ENCODE measurements at regions not wholly inside any gene's neighbourhood (a gene's known extent, or its start where the extent isn't known, plus 50 kb on each side); places are given as distances from the start of the nearest gene placed in this dataset.
"Not testable (repeated sequence)": the region's sequence is repeated elsewhere in the genome, so short reads cannot be mapped to it uniquely, and the experiment has no call there.

GRCh38 chr2:216756435-216756834, 61.1 kb upstream of the IGFBP5 start:
- TF ChIP-seq, protein P1, sequence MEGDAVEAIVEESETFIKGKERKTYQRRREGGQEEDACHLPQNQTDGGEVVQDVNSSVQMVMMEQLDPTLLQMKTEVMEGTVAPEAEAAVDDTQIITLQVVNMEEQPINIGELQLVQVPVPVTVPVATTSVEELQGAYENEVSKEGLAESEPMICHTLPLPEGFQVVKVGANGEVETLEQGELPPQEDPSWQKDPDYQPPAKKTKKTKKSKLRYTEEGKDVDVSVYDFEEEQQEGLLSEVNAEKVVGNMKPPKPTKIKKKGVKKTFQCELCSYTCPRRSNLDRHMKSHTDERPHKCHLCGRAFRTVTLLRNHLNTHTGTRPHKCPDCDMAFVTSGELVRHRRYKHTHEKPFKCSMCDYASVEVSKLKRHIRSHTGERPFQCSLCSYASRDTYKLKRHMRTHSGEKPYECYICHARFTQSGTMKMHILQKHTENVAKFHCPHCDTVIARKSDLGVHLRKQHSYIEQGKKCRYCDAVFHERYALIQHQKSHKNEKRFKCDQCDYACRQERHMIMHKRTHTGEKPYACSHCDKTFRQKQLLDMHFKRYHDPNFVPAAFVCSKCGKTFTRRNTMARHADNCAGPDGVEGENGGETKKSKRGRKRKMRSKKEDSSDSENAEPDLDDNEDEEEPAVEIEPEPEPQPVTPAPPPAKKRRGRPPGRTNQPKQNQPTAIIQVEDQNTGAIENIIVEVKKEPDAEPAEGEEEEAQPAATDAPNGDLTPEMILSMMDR (IDR thresholded peaks at IDR 0.05; ENCODE audit: extremely low read depth, missing control alignments): no peak
- DNase-seq (ENCODE audit: low spot score): no peak

DNA sequence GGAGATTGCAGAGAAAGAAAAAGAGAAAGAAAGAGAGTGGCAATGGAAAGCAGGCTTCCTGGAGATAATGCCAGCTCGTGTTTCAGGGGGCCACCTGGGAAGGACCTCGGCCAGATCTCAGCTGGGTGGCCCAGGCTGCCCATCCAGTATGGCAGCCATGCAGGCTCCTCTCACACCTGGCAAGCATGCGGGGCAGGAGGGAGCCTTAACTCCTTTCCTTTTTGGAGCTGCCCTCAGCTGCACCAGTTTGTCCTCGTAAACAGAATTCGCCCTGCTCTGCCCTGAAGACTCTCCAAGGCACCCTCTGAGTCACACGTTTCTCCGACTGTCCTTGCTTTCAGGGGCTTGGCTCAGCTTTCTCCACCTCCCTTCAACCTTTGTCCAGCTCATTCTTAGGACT, 59.5 kb upstream of the IGFBP5 start:
- TF ChIP-seq, protein P1 (IDR thresholded peaks at IDR 0.05; ENCODE audit: extremely low read depth, missing control alignments): no peak
- DNase-seq (ENCODE audit: low spot score): no peak

DNA sequence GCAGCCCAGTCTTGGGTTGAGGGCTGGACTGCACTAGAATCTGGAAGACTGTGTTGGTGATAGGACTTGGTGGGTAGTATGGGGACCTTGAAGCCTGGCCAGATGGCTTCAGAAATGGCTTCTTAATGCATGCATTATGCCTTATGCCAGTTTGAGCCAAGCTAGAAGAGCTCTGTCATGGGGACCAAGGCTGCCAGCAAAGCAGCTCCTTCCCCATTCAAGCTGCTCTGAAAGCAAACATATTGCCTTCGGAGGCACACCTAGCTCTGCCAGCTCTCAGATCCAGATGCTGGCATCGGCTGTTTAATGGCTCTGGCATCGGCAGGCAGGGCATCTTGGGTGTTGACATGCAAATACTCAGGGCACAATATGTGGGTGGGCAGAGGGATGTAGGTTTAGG, 59.0 kb upstream of the IGFBP5 start:
- TF ChIP-seq, protein P1 (IDR thresholded peaks at IDR 0.05; ENCODE audit: extremely low read depth, missing control alignments): no peak
- no peak for DNase-seq (ENCODE audit: low spot score)

DNA sequence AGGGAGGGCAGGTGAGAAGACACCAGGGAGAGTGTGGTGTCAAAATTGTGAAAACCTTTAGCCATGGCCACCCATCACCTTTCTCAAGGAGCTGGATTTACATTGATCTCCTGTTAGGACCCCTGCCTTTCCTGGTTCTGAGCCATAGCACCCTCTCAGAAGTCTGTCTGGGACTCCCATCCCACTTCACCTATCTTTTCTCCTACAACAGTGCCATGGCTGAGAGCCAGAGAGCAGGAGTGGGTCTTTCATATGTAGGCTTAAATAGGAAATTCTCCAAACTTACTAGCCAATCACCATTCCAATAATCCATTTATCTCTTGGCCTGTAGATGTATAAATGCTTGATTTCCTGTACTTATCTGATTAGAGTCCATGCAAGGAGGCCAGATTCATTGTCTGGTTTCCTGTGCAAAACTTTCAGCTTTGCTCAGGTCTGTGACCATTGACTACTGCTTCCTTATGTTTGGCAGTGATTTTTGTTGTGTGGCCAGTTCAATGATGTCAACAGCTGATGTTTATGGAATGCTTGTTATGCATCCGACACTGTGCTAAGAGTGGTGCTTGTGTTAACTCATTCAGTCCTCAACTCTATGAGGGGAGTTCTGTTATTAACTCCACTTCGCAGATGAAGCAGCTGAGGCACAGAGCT, 57.6 kb upstream of the IGFBP5 start:
- TF ChIP-seq, protein P1 (IDR thresholded peaks at IDR 0.05; ENCODE audit: extremely low read depth, missing control alignments): no peak
- DNase-seq (ENCODE audit: low spot score): no peak

DNA sequence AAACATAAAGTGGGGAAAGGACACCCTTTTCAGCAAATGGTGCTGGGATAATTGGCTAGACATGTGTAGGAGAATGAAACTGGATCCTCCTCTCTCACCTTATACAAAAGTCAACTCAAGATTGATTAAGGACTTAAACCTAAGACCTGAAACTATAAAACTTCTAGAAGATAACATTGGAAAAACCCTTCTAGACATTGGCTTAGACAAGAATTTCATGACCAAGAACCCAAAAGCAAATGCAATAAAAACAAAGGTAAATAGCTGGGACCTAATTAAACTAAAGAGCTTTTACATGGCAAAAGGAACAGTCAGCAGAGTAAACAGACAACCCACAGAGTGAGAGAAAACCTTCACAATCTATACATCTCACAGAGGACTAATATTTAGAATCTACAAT, 55.4 kb upstream of the IGFBP5 start:
- not testable (repeated sequence) for DNase-seq (ENCODE audit: low spot score)

DNA sequence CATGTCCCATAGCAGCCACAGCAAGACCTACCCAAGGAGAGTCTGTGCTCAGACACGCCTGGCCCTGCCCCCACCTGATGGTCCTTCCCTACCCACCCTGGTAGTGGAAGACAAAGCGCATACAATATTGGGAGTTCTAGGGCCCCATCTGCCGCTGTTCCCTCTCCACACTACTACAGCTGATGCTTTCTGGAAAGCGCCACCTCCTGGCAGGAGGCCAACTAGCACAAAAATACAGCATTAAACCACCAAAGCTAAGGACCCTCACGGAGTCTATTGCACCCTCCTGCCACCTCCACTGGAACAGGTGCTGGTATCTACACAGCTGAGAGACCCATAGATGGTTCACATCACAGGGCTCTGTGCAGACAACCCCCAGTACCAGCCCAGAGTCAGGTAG, 50.9 kb upstream of the IGFBP5 start:
- not testable (repeated sequence) for DNase-seq (ENCODE audit: low spot score)

- no peak for DNase-seq (ENCODE audit: low spot score)
- TF ChIP-seq, protein P1 (IDR thresholded peaks at IDR 0.05; ENCODE audit: extremely low read depth, missing control alignments): no peak
Measured at GRCh38 chr2:216745453-216745852, 50.1 kb upstream of the IGFBP5 start.

Data from GM20000 (cell line).